Activated CD8-positive, alpha-beta T cell treated with anti-CD3 and anti-CD28 coated beads for 36 hours (primary cell): ENCODE measurements at regions not wholly inside any gene's neighbourhood (a gene's known extent, or its start where the extent isn't known, plus 50 kb on each side); places are given as distances from the start of the nearest gene placed in this dataset.
"Not testable (repeated sequence)": the region's sequence is repeated elsewhere in the genome, so short reads cannot be mapped to it uniquely, and the experiment has no call there.

ENCODE experiments used
- ATAC-seq: fragments of 200-7000 bp; cut with Tn5 transposase; one replicate; pipeline ENCODE4 v1.10.0; 2021; ENCODE audit warnings: mild to moderate bottlenecking, moderate library complexity
- CTCF ChIA-PET: fragments of 350-600 bp; sonication (Branson Sonifier 250); formaldehyde crosslinking; loops from one replicate; lab custom pipeline; 2021; ENCODE audit warnings: antibody characterized with exemption; lab: Charles Lee
- POLR2A ChIA-PET: fragments of 350-600 bp; sonication (Branson Sonifier 250); formaldehyde crosslinking; loops from one replicate; lab custom pipeline; 2021; ENCODE audit warnings: antibody characterized with exemption; lab: Charles Lee
- DNase-seq: peaks from one replicate; pipeline ENCODE4 v3.0.0-alpha.2; 2020
- H3K27ac Mint-ChIP-seq: one replicate; pipeline ENCODE4 v1.8.0; 2021; ENCODE audit warnings: mild to moderate bottlenecking, mixed read lengths
- H3K27me3 Mint-ChIP-seq: one replicate; pipeline ENCODE4 v1.8.0; 2021; ENCODE audit warnings: mixed read lengths
- H3K36me3 Mint-ChIP-seq: one replicate; pipeline ENCODE4 v1.8.0; 2021; ENCODE audit warnings: low read depth, mixed read lengths
- H3K4me1 Mint-ChIP-seq: one replicate; pipeline ENCODE4 v1.8.0; 2021; ENCODE audit warnings: low read depth, mixed read lengths
- H3K4me3 Mint-ChIP-seq: one replicate; pipeline ENCODE4 v1.8.0; 2021; ENCODE audit warnings: mild to moderate bottlenecking, moderate library complexity, mixed read lengths
- H3K9me3 Mint-ChIP-seq: one replicate; pipeline ENCODE4 v1.8.0; 2021; ENCODE audit warnings: mixed read lengths
- CTCF ChIP-seq: fragments of 200-600 bp; IDR thresholded peaks from one replicate; pipeline ENCODE4 v1.8.0; 2022; ENCODE audit warnings: antibody characterized with exemption, mild to moderate bottlenecking
- intact Hi-C: fragments of 100-400 bp; cut with micrococcal nuclease; formaldehyde crosslinking; loops from one replicate; pipeline ENCODE4 v1.10.0; 2022

- intact Hi-C loops = no loop called here
- H3K4me1 Mint-ChIP-seq = no peaks in the 10 kb centered on the region
- H3K9me3 Mint-ChIP-seq = no peaks in the 10 kb centered on the region
- CTCF ChIA-PET = no interaction called here
- POLR2A ChIA-PET = interaction anchor here (0.6 kb wide), 1 partner anchor 862 kb away, joined by 3 read pairs; no protein-coding TSS in a partner anchor
- DNase-seq = no peak
- ATAC-seq = no peak
- H3K27me3 Mint-ChIP-seq = no peaks in the 10 kb centered on the region
- TF ChIP-seq CTCF = no peak
- H3K4me3 Mint-ChIP-seq = no peak overlapping the region
- H3K27ac Mint-ChIP-seq = no peak overlapping the region
- no peaks in the 10 kb centered on the region for H3K36me3 Mint-ChIP-seq
These were observed 273.6 kb downstream of the CYRIA start for GRCh38 chr2:16391986-16392385.

GRCh38 chr2:16390561-16390960 is 275.1 kb downstream of the CYRIA start:
- no peak overlapping the region for H3K27ac Mint-ChIP-seq
- no peaks in the 10 kb centered on the region for H3K4me1 Mint-ChIP-seq
- DNase-seq (no peak), ATAC-seq (no peak)
- H3K9me3 Mint-ChIP-seq = no peaks in the 10 kb centered on the region
- no peaks in the 10 kb centered on the region for H3K27me3 Mint-ChIP-seq
- ChIA-PET POLR2A (no interaction called here), CTCF (no interaction called here)
- H3K36me3 Mint-ChIP-seq = no peaks in the 10 kb centered on the region
- intact Hi-C loops = no loop called here
- TF ChIP-seq CTCF = no peak
- no peak overlapping the region for H3K4me3 Mint-ChIP-seq

GRCh38 chr2:16389611-16390010 is 276.0 kb downstream of the CYRIA start:
- DNase-seq (no peak), ATAC-seq (no peak)
- Mint-ChIP-seq H3K4me3 (no peak overlapping the region), H3K27ac (no peak overlapping the region), H3K4me1 (no peaks in the 10 kb centered on the region), H3K36me3 (no peaks in the 10 kb centered on the region), H3K27me3 (no peaks in the 10 kb centered on the region), H3K9me3 (no peaks in the 10 kb centered on the region)
- no peak for TF ChIP-seq CTCF
- POLR2A ChIA-PET = interaction anchor here (0.6 kb wide), 1 partner anchor 64 kb away, joined by 3 read pairs; no protein-coding TSS in a partner anchor
- intact Hi-C loops = no loop called here
- CTCF ChIA-PET = no interaction called here

GRCh38 chr2:16388199-16388830 is 277.3 kb downstream of the CYRIA start:
- DNase-seq, H3K4me1 Mint-ChIP-seq, ATAC-seq, H3K36me3 Mint-ChIP-seq, intact Hi-C loops, CTCF ChIA-PET, H3K27me3 Mint-ChIP-seq, POLR2A ChIA-PET, H3K27ac Mint-ChIP-seq, H3K9me3 Mint-ChIP-seq, H3K4me3 Mint-ChIP-seq: not testable (repeated sequence)

- POLR2A ChIA-PET = no interaction called here
- no peak for ATAC-seq
These were observed 278.1 kb downstream of the CYRIA start for GRCh38 chr2:16387461-16387984.

More at GRCh38 chr2:16387461-16387984, 278.1 kb downstream of the CYRIA start:
- DNase-seq = no peak
- no peak overlapping the region for H3K27ac Mint-ChIP-seq
- CTCF ChIA-PET = interaction anchor here (0.7 kb wide), 1 partner anchor 448 kb away, joined by 3 read pairs; no protein-coding TSS in a partner anchor
- intact Hi-C loops = no loop called here
- TF ChIP-seq CTCF = no peak
- no peaks in the 10 kb centered on the region for H3K27me3 Mint-ChIP-seq
- H3K4me1 Mint-ChIP-seq = no peaks in the 10 kb centered on the region
- H3K4me3 Mint-ChIP-seq = no peak overlapping the region
- no peaks in the 10 kb centered on the region for H3K36me3 Mint-ChIP-seq
- no peaks in the 10 kb centered on the region for H3K9me3 Mint-ChIP-seq
